ENCODE measurements at regions not wholly inside any gene's neighbourhood (a gene's known extent, or its start where the extent isn't known, plus 50 kb on each side); places are given as distances from the start of the nearest gene placed in this dataset.

DNA sequence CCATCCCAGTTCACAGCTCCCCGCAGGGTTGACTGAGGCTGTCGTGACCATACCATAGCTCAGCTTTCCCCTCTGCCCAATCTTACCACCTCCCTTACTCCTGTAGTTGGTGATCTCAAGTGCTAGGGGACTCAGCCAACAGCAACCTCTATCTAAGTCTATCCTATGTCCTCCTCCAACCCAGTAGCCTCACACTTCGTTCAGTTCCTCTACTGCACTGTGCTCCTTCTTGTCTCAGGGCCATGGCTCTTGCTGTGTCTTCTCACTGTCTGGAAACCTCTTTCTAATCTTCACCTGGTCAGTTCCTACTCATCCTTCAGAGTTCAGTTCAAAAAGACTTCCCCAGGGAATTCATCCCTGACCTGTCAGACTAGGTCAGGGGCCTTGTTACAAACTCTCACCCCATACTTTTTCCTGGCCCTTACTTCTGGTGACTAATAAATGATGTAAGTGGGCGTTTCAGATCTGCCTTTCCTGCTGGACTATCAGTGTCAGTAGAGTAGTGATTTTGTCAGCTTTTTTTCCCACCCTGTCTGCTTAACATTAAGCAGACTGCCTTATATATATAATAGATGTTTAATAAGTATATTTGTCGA lies 53.6 kb upstream of the NR3C1 start:
- TF ChIP-seq, protein P1, sequence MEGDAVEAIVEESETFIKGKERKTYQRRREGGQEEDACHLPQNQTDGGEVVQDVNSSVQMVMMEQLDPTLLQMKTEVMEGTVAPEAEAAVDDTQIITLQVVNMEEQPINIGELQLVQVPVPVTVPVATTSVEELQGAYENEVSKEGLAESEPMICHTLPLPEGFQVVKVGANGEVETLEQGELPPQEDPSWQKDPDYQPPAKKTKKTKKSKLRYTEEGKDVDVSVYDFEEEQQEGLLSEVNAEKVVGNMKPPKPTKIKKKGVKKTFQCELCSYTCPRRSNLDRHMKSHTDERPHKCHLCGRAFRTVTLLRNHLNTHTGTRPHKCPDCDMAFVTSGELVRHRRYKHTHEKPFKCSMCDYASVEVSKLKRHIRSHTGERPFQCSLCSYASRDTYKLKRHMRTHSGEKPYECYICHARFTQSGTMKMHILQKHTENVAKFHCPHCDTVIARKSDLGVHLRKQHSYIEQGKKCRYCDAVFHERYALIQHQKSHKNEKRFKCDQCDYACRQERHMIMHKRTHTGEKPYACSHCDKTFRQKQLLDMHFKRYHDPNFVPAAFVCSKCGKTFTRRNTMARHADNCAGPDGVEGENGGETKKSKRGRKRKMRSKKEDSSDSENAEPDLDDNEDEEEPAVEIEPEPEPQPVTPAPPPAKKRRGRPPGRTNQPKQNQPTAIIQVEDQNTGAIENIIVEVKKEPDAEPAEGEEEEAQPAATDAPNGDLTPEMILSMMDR (IDR thresholded peaks at IDR 0.05; ENCODE audit: low read depth, low read length), result no peak
- TF ChIP-seq EZH2phosphoT487 (IDR thresholded peaks at IDR 0.05; ENCODE audit: low read depth), result no peak
